HG02759 (cell line): ENCODE measurements at regions not wholly inside any gene's neighbourhood (a gene's known extent, or its start where the extent isn't known, plus 50 kb on each side); places are given as distances from the start of the nearest gene placed in this dataset.
"Not testable (repeated sequence)": the region's sequence is repeated elsewhere in the genome, so short reads cannot be mapped to it uniquely, and the experiment has no call there.

Experiments used
- ATAC-seq: cut with Tn5 transposase; IDR thresholded peaks from one replicate; pipeline ENCODE4 v1.9.1; 2021; ENCODE audit warnings: mild to moderate bottlenecking, moderate library complexity; ENCODE audit not compliant: unreplicated experiment

DNA sequence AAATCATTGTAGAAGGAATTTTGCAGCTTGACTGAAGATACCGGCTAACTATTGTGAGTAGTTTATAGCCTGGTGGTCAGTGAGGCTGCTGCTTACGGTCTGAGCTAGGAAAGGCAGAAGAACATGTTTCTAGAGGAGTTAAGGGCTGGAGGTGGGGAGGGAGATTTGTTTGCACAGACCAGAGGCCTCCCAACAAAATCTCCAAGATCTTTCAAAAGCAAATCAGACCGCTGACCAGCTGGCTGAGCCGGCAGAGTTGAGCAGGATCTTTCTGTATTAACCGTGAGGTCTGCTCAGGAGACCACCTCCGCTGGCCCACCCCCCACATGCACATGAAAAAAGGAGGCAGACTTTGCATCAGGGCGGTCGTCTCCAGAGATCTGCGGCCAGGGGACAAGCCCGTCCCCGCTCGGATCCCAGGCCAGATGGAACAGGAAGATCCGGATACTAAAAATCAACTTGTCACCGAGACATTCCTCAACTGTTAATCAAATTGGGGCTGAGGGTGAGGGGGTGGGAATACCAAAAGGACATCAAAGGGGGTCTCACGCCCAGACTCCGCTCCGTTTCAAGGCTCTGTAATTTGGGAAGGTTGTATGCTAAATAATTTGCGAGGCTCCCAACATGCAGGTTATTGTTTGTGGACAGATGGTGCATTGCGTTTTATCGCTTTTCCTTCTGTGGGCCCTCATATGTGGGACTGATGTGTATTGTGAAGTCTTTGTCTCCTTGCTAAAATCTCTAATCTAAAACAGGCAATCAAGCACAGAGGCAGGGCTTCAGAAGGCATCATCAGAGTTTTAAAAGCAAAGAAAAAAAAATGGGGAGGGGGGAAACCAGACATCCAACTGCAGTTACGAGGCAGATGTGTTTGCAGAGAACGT lies 319.0 kb downstream of the ZNF536 start:
- no peak for ATAC-seq

DNA sequence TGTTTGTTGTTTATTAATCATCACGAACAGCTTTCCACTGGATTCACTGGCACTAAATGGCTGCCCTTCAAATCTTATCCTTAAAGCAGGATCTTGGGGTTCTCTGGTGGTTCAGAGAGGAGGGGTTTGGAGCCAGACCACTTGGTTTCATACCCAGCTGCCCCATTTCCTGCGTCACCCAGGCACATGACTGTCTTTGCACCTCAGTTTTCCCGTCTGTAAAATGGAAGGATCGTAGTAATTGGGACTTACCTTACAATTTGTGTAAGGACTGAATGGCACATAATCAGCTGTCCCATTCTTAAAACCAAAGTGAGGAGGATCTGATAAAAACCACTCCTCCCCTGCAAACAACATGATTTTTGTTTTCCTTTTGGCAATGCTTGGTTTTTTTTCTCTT lies 318.3 kb downstream of the ZNF536 start:
- ATAC-seq = no peak

DNA sequence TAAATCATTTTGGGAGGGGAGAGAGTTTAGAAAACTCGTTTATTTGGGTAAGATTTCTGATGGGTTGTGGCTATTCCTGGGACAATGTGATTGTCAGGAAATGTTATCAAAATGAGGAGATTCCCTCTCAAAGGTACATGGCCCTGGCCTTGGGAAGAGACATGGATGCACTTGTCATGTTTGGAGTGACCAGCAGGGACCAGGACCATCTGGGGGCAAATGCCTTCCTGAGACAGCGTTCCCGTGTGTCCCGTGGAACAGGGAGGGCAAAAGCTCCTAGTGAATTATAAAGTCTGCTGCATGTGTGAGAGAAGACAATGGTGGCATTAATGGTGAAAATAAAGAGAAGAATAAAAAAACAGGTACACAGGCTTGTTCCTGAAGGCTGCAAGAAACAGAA lies 317.3 kb downstream of the ZNF536 start:
- ATAC-seq = no peak

DNA sequence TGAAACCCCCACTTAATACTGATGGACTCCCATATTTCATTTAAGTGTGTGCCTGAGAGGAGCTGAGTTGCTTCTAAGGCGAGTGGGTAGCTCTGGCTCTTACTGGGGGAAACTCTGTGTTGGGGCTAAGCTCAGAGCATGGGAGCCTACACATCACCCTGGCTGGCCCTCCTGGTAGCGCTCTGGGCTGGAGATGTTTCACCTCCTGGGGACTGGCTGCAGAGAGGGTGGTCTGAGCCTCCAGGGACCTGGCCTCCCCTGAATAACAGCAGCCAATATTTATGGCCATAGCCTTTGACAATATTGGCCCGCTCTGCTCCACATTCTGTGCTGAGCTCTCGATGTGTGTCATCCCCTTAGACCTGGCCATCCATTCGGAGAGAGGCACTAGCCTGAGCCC lies 316.5 kb downstream of the ZNF536 start:
- no peak for ATAC-seq

DNA sequence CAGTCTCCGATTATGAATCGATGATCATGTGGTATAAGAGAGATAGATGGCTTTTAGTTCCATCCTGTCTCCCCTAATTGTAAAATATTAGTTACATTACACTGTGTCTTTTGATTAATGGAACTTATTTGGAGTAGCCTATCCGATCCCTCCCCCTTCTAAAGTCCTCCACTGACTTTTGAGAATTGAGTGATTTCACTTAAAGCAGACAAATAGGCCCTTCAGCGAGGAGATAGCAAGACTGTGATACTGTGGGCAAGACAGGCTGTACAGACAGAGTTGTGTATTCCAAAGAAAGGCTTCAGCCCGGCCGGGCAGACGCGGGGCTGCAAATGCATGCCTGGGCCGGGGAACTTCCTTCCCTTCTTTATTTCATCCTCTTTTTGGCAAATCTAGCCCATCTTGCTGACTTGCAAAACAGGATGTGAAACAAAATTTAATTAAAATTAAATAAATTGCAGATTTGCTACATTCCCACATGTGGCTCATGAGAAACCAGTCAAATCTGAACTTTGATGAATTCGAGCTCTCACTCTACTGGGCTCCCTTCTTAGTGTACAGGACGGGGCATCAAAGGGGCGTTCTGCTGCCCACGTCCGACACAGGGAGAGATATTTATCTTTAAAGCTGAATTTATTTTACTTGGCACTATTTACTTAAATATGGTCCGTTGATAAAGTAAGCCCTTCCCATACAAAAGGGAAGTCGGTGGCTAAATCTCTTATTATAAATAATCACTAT lies 314.8 kb downstream of the ZNF536 start:
- ATAC-seq = no peak

DNA sequence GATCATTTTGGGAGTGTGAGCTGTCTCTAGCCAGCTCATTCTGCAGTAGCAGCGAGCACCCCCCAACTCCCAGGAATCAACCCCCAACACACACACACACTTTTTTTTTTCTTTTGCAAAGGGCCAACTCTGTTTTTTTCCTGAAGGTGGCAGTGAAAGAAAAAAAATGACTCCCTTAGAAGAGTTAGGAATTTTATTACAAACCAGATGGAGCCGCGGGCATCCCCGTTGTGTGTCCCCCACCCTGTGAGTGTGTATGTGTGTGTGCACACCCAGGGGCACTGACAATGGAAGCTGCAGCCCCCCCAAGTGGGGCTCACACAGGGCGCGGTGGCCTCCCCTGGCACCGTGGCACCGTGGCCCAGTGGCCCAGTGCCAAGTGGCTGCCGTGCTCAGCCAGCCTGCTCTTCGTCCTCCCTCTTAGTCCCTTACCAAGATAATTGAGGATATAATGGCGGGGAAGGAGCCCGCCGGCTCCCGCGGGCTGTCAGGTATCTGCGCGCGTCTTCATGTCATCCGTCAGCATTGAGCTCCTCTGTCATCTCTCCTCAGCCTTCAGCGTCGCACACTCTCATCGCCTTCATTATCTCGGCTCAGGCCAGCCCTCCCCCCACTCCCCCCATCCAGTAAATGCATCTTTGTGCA lies 314.1 kb downstream of the ZNF536 start:
- ATAC-seq = no peak

DNA sequence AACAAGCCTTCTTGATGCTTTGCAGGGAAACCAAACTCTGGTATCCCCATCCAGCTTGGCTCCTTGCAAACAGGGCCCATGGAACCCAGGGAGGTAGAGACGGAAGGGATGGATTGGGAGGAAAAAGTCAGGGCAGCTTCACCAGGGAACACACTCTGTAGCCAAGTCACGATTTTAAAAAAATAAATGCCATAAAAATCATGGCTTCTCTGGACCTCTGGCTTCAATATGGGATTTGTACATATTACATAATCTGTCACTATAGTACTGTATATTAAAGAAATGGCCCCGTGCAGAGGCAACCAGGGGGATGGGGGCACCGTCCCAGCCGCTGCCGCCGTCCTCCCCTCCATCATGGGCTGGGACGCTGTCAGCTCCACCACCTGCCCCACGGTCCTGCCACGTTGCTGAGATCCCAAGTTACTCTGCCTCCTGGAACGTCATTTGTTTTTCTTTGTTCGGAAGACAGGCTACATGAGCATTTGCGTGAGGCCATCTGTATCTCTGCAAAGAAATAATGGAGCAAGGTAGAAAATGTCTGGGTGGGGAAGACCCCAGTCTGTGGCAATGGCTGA lies 313.3 kb downstream of the ZNF536 start:
- ATAC-seq = no peak

DNA sequence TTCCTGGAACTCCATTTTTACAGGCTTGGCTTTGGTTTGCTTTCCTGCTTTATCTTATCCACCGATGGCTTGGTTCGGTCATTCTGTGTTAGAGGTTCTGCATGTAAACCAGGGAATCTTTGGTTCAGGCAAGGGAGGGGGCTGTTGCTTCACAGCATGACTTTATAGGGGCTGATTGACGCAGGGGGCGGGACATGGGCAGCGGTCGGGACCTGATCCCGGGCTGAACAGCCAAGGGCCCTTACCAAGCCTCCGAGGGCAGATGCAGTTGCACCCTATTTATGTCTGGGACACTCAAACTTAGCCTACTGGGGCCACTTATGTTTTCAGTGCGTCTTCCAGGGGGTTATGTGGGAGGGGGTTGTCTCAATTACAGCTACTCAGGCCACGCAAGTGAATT lies 312.4 kb downstream of the ZNF536 start:
- ATAC-seq = no peak

DNA sequence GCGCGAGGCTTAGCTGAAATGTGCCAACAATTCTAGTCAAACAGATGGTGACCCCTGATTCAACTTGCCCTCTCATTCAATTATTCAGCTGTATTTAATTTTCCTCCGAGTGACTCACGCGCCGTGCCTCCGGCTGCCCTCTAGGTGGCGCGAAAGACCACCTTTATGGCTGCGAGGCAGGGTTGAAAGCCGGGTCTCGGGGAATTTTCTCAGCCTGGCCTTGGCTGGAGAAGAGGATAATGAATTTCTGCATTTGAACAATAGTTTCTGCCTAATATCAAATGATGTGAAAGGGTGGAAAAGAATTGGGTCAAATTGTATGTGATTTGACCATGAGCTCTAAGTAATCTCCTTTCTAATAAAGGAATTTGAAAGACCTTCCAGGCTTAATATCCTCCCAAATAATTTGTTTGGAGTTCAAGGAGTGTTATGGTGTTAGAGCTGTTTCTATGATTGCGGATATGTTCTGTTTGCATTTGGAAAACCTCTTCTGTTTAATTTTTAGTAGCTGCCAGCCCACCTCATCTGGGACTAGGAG lies 310.9 kb downstream of the ZNF536 start:
- ATAC-seq = no peak

DNA sequence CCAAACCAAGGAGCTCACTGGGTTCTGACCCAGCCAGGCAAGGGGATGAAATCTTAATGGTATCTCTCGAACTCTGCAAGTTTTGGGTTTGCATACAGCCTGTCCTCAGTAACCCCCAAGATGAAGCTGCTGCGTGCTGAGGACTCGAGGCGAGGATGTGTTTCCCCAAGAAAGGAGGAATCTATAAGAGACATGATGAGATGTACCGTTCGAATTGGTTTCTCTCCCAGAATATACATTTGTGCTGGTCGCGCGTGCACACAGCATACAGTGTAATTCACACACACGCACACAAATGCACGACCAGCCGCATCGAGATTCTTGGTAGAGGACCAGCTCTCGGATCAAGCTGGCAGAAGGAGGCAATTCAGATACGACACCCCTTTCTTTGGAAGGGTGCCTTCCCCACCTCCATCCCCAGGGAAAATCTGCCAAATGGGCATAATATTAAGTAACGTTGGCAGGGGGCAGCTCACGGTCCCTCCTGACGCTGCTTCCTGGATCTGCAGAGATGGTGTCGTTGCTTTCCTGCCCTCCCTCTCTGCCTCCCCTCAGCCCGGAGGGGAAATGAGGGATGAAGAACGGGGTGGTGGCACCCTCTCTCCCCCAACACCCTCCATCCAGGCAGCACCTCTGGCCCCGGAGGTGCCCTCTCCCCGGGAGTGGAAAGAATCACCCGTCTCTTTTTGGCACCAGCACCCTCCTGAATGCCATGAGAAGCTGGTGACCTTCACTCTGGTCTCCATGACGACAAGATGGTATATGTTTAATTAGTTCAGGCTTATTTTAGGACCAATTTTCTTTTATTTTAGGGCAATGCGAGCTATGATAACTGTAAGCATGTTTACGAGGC lies 310.2 kb downstream of the ZNF536 start:
- no peak for ATAC-seq

DNA sequence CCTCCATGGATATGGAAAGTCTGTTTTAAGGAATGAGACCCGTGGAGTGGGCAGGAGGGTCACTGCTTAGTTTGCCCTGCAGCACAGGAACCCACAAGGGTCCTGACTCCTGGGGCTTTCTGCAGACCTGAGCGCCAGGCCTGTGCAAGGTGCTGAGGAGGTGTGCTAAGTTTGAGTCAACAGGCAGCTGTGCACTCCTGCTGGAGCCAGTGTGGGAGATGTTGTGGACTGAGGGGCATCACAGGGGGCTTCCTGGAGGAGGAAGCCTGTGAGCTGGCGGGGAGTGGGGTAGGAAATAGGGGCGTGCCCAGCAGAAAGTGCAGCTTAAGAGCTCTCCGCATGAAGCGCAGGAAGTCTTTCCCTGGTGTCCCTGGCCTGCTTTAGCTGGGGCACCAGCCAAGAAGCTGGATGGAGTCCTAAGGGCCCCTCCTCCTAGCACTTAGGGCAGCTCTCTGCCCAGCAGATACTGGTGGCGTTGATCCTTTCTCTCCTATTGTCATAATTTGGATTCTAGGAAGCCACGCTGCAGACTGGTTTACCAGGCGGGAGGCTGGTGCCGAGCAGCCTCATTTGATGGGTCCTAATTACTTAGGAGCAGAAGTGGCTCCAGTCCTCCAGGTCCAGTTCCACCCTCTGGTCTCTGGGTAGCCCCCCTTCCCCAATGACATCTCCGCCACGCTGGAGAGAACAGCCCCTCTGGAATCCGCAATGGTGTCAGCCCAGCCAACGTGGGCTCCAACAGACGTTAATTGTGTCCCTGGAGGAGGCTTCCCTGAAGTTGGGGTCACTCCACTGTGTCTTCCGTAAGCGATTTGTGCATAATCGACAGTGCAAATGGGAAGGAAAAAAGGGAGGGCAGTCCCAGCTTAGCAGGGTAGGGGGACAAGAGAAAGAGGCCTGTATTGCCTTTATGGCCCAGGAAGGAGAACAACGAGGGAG lies 309.2 kb downstream of the ZNF536 start:
- no peak for ATAC-seq

DNA sequence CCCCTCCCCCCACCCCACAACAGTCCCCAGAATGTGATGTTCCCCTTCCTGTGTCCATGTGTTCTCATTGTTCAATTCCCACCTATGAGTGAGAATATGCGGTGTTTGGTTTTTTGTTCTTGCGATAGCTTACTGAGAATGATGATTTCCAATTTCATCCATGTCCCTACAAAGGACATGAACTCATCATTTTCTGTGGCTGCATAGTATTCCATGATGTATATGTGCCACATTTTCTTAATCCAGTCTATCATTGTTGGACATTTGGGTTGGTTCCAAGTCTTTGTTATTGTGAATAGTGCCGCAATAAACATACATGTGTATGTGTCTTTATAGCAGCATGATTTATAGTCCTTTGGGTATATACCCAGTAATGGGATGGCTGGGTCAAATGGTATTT lies 308.2 kb downstream of the ZNF536 start:
- not testable (repeated sequence) for ATAC-seq

DNA sequence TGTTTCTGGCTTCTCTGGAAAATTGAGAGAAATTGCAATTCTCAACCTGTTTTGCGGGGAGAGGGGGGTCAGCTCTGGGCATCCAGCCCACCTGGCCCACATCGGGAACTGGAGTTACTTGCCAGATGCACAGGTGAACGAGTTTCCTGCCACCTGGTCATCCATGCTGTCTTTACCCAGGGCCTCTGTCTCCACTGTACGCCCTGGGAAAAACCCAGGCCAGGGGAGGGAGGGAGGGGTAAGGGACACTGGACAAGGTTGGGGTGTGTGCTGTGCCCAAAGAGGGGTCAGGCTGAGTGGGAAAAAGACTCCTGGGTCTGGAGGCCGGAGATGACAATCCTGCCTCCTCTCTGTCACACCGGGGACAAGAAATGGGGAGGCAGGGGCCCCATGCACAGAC lies 307.6 kb downstream of the ZNF536 start:
- ATAC-seq = no peak

DNA sequence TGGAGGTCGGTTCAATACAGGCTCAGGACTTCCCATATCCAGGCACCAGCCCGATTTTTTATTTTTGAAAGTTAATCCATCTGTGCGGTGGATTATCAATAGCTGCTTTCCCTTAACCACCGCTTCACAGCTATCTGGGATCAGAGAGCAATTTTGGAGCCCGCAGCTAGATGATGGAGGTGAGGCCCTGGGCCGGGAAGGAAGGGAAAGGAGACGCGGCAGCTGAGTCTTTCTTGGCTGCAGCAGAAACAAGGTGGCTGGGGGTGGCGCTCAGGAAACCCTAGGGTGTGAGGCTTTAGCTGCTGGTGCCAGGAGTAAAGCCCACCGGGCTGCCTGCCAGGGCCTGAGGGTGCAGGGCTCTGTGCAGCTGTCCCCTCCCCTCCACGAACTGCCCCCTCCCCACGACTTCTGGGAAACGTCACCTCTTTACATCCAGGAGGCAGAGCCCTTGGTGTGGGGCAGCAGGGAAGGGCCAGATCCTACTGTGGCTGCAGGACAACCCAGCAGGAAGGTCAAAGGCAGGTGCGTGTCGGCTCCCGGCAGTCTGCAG lies 307.0 kb downstream of the ZNF536 start:
- no peak for ATAC-seq

DNA sequence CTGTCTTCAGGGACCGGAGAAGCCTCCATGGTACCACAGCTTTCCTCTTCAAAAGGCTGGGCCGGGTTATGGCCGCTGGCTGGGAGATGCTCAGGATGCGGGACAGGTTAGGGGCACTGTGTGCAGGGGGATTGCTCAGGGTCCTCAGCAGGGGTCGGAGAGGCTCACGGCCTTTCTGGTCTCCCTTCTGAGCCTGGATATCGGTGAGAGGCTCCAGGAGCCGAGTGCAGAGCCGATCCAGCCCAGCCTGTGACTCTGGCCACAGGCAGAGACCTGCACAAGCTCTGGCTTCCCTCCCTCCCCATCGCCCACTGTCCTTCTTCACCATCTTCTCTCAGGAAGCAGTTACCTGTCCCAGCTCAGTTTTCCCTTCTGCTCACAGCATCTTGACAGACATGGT lies 306.0 kb downstream of the ZNF536 start:
- no peak for ATAC-seq

DNA sequence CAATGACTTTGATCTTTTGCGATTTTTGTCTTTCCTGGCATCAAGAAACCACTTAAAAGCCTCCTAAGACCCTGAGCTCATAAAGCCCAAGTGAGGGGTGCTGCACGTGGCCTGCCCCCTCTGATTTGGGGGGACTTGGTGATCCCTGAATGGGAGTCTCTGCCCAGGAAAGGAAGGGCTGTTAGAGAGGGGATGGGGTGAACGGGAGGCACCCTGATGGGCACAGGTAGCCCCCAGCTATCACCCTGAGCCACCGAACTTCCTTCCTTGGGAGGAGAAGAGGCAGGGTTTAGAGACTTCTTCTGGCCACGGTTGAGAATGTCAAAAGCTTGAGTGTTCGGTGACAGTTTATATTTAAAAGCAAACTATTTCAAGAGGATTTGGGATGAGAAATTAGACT lies 305.5 kb downstream of the ZNF536 start:
- ATAC-seq = no peak

DNA sequence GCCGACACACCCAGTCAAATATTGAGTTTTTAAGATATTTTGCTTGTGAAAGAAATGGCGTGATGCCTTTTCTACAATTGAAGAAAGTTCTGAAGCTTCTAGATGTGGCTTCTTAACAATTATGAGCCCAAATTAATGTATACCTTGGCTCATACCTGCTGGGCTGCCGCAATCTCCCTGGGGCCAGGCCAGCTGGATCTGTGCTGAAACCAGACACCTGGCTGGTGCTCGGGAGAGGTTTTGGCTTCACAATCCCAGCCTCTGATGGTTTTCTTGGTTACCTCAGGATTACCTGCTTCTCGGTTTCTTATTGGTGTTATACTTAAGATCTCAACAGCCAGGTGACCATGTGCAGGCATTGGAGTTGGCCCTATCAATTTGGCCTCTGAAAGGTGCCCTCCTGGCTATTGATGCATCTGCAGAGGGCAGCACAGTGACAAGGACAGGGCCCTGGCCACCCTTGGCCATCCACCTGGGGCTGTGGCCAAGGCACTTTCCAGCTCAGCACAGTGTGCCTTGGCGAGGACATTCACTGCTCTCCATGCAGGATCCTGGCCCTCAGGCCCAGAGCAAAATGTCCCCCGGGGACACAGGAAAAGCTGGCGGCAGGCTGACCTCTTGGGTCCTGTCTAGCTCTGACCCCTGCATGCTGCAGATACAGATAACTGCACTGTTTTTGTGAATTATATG lies 305.0 kb downstream of the ZNF536 start:
- no peak for ATAC-seq

DNA sequence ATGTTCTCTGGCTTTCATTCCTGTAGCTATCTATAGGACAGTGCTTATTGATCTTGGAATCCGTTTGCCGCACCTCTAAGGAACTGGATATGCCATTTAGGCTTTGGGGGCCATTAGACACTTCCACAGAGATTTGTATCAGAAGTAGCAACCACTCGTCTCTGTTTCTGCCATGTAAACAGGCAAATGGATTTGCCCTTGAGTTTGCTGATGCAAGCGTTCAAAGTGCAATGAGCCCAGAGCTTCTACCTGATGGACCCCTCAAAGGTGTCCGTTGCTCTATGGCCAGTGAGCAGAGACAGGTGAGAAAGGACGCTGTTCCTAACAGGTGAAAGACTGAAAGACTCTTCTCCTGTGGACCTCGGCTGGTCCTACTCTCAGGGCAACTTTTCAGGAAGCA lies 302.9 kb downstream of the ZNF536 start:
- no peak for ATAC-seq
